A549 (cell line): ENCODE measurements at regions not wholly inside any gene's neighbourhood (a gene's known extent, or its start where the extent isn't known, plus 50 kb on each side); places are given as distances from the start of the nearest gene placed in this dataset.

Experiments
- ATAC-seq, 2 experiments: fragments of 200-7000 bp in 1 of 2; fragments of >200 bp in 1 of 2; cut with Nextera tagmentation in 1 of 2; cut with Tn5 transposase in 1 of 2; 3 replicates each; pipeline versions ENCODE4 v1.8.0 to v1.9.1; 2018 to 2020; ENCODE audit warnings: mild to moderate bottlenecking in 1 of 2, moderate library complexity in 1 of 2
- CTCF ChIA-PET: fragments of 300-600 bp; sonication (Branson Sonifier 250); formaldehyde crosslinking; extraction: SDS; loops from one replicate; lab custom pipeline; 2021; ENCODE audit warnings: antibody characterized with exemption, inconsistent platforms; lab: Yijun Ruan, JAX
- POLR2A ChIA-PET: fragments of 350-600 bp; formaldehyde crosslinking; extraction: SDS; loops from one replicate; lab custom pipeline; 2021; ENCODE audit warnings: antibody characterized with exemption, inconsistent platforms; lab: Yijun Ruan, JAX
- DNase-seq, 2 experiments: peaks; one replicate each; pipeline versions ENCODE4 v3.0.0 to v3.0.0-alpha.2; 2011 to 2016; ENCODE audit warnings: low read depth in 1 of 2, low spot score in 1 of 2
- FAIRE-seq: peaks from 2 replicates; lab custom pipeline; 2011; peaks lifted over from hg19 to GRCh38; lab: Jason Lieb, UNC
- H3K27ac ChIP-seq, 2 experiments: fragments of >200 bp; sonication (Bioruptor Twin); formaldehyde crosslinking; 3 replicates each; pipeline ENCODE4 v1.5.1; 2016 to 2017
- H3K4me1 ChIP-seq: fragments of >200 bp; sonication (Bioruptor Twin); formaldehyde crosslinking; 3 replicates; pipeline ENCODE4 v1.6.1; 2016
- H3K4me2 ChIP-seq: fragments of >200 bp; sonication (Bioruptor Twin); formaldehyde crosslinking; 3 replicates; pipeline ENCODE4 v1.6.1; 2016
- H3K4me3 ChIP-seq: fragments of >200 bp; sonication (Bioruptor Twin); formaldehyde crosslinking; 3 replicates; pipeline ENCODE4 v1.5.1; 2016
- H3K9me3 ChIP-seq: fragments of >200 bp; sonication (Bioruptor Twin); formaldehyde crosslinking; 3 replicates; pipeline ENCODE4 v1.6.1; 2016
- CBX8 ChIP-seq: fragments of 200-600 bp; sonication (generic); IDR thresholded peaks from 2 replicates; pipeline ENCODE4 v1.6.1; 2016
- CTCF ChIP-seq: fragments of >200 bp; sonication (Bioruptor Twin); formaldehyde crosslinking; IDR thresholded peaks from 3 replicates; pipeline ENCODE4 v1.5.1; 2016
- E2F6 ChIP-seq: IDR thresholded peaks from 2 replicates; pipeline ENCODE4 v1.6.1; 2012; ENCODE audit warnings: low read depth, borderline replicate concordance
- EHF ChIP-seq: fragments of 250-450 bp; sonication (Bioruptor Pico); IDR thresholded peaks from 2 replicates; pipeline ENCODE4 v1.5.0; 2020; ENCODE audit warnings: mild to moderate bottlenecking
- EHMT2 ChIP-seq: fragments of 200-600 bp; sonication (generic); IDR thresholded peaks from 2 replicates; pipeline ENCODE4 v1.6.1; 2016; ENCODE audit warnings: antibody characterized with exemption, low read depth, mild to moderate bottlenecking, moderate library complexity
- ELK1 ChIP-seq: fragments of 150-350 bp; IDR thresholded peaks from 2 replicates; pipeline ENCODE4 v1.6.1; 2014; ENCODE audit warnings: low read depth, mild to moderate bottlenecking, low read length
- EP300 ChIP-seq, 2 experiments: fragments of >200 bp; sonication (Bioruptor Twin); formaldehyde crosslinking; IDR thresholded peaks; 2 replicates in 1 of 2; 3 replicates in 1 of 2; pipeline ENCODE4 v1.6.1; 2016 to 2017
- FOSB ChIP-seq: fragments of 250-450 bp; sonication (Bioruptor Pico); IDR thresholded peaks from 2 replicates; pipeline ENCODE4 v1.5.0; 2020; ENCODE audit warnings: mild to moderate bottlenecking, moderate library complexity
- FOSL2 ChIP-seq, 2 experiments: fragments of 450-650 bp in 1 of 2; fragments of >200 bp in 1 of 2; sonication (Bioruptor Twin) in 1 of 2; formaldehyde crosslinking; IDR thresholded peaks; 2 replicates each; pipeline versions ENCODE4 v1.5.0 to v1.6.1; 2016 to 2020; ENCODE audit warnings: mild to moderate bottlenecking in 1 of 2, moderate library complexity in 1 of 2
- GATA3 ChIP-seq: IDR thresholded peaks from 2 replicates; pipeline ENCODE4 v1.6.1; 2012; ENCODE audit warnings: borderline replicate concordance
- HOXA7 ChIP-seq: fragments of 250-450 bp; sonication (Bioruptor Pico); IDR thresholded peaks from 2 replicates; pipeline ENCODE4 v1.5.0; 2020; ENCODE audit warnings: mild to moderate bottlenecking, moderate library complexity
- JUN ChIP-seq, 2 experiments: fragments of >200 bp; sonication (Bioruptor Twin); formaldehyde crosslinking; IDR thresholded peaks; 2 replicates in 1 of 2; 3 replicates in 1 of 2; pipeline ENCODE4 v1.6.1; 2016 to 2017
- MAFK ChIP-seq: fragments of 450-650 bp; IDR thresholded peaks from 2 replicates; pipeline ENCODE4 v1.6.1; 2014; ENCODE audit not compliant: partially characterized antibody
- MAZ ChIP-seq: fragments of 150-350 bp; IDR thresholded peaks from 2 replicates; pipeline ENCODE4 v1.6.1; 2014; ENCODE audit warnings: antibody characterized with exemption, low read depth, low read length, borderline replicate concordance
- MYC ChIP-seq: IDR thresholded peaks from 2 replicates; pipeline ENCODE4 v1.6.1; 2012; ENCODE audit warnings: mild to moderate bottlenecking, inconsistent platforms, low read length, improper control_type of control experiment, borderline replicate concordance
- NPAS2 ChIP-seq: fragments of 250-450 bp; sonication (Bioruptor Pico); IDR thresholded peaks from 2 replicates; pipeline ENCODE4 v1.8.0; 2022; ENCODE audit warnings: mild to moderate bottlenecking, moderate library complexity, borderline replicate concordance
- NR3C1 ChIP-seq: fragments of >200 bp; sonication (Bioruptor Twin); formaldehyde crosslinking; IDR thresholded peaks from 3 replicates; pipeline ENCODE4 v1.6.1; 2017
- PBX3 ChIP-seq: IDR thresholded peaks from 2 replicates; pipeline ENCODE4 v1.6.1; 2012
- PHF8 ChIP-seq: fragments of 200-600 bp; sonication (generic); IDR thresholded peaks from 2 replicates; pipeline ENCODE4 v1.6.1; 2016; ENCODE audit warnings: low read depth, mild to moderate bottlenecking, antibody characterized with exemption, moderate library complexity, borderline replicate concordance
- POLR2A ChIP-seq: IDR thresholded peaks from 2 replicates; pipeline ENCODE4 v1.6.1; 2012; ENCODE audit warnings: mild to moderate bottlenecking, low read length
- POLR2AphosphoS2 ChIP-seq: conservative IDR thresholded peaks from 2 replicates; pipeline ENCODE4 v1.6.1; 2012; ENCODE audit warnings: low read length, improper control_type of control experiment, inconsistent platforms
- RAD21 ChIP-seq, 2 experiments: fragments of >200 bp in 1 of 2; sonication (Bioruptor Twin) in 1 of 2; formaldehyde crosslinking in 1 of 2; IDR thresholded peaks in 1 of 2; conservative IDR thresholded peaks in 1 of 2; 2 replicates in 1 of 2; 3 replicates in 1 of 2; pipeline ENCODE4 v1.6.1; 2012 to 2018; ENCODE audit warnings: inconsistent platforms in 1 of 2
- RFX5 ChIP-seq: fragments of 450-650 bp; IDR thresholded peaks from 2 replicates; pipeline ENCODE4 v1.7.1; 2014; ENCODE audit warnings: antibody characterized with exemption, mild to moderate bottlenecking, moderate library complexity
- RNF2 ChIP-seq: fragments of 200-600 bp; sonication (generic); IDR thresholded peaks from 2 replicates; pipeline ENCODE4 v1.6.1; 2016; ENCODE audit warnings: low read depth, mild to moderate bottlenecking, antibody characterized with exemption, moderate library complexity, borderline replicate concordance
- SMC3 ChIP-seq: fragments of >200 bp; sonication (Bioruptor Twin); formaldehyde crosslinking; IDR thresholded peaks from 3 replicates; pipeline ENCODE4 v1.6.1; 2018; ENCODE audit warnings: inconsistent platforms
- SREBF2 ChIP-seq: fragments of 450-650 bp; IDR thresholded peaks from 2 replicates; pipeline ENCODE4 v1.6.1; 2014; ENCODE audit warnings: mild to moderate bottlenecking, moderate library complexity
- TFCP2L1 ChIP-seq: fragments of 250-450 bp; sonication (Bioruptor Pico); IDR thresholded peaks from 2 replicates; pipeline ENCODE4 v1.5.0; 2021; ENCODE audit warnings: mild to moderate bottlenecking
- TP53 ChIP-seq: fragments of 250-450 bp; sonication (Bioruptor Pico); IDR thresholded peaks from 2 replicates; pipeline ENCODE4 v1.5.0; 2021; ENCODE audit warnings: mild to moderate bottlenecking, moderate library complexity
- ZNF302 ChIP-seq: fragments of 250-450 bp; sonication (Bioruptor Pico); IDR thresholded peaks from 2 replicates; pipeline ENCODE4 v1.9.0; 2021; ENCODE audit warnings: inconsistent platforms, mild to moderate bottlenecking, moderate library complexity
- ZSCAN20 ChIP-seq: fragments of 250-450 bp; sonication (Bioruptor Pico); IDR thresholded peaks from 2 replicates; pipeline ENCODE4 v1.8.0; 2022; ENCODE audit warnings: mild to moderate bottlenecking, moderate library complexity
- WGBS: methylation state at CpG from one replicate; pipeline ENCODE4 v1.1.6; 2017; ENCODE audit errors: missing lambda C conversion rate; 5-methylcytosine and 5-hydroxymethylcytosine counted together
- TF ChIP-seq, protein P1 (sequence below): fragments of 250-450 bp; sonication (Bioruptor Pico); IDR thresholded peaks from 2 replicates; pipeline ENCODE4 v1.5.0; 2021; ENCODE audit warnings: mild to moderate bottlenecking, moderate library complexity, borderline replicate concordance

DNA sequence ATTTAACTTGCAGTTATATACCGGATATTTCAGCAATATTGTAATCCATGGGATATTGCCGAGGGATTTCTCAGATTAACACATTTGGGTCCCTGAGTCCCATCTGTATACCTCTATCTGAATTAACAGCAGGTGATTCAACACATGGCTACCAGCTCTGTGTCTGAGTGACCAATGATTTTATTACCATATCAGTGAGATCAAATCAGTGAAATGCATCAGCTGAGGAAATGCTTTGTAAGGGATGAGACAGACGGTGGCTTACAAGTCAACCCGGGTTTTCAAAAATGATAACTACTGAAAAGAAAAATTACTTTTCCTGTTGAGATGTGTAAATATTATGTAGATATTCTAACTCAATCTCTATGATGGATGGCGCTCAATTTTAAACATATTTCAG lies 504.1 kb upstream of the PKN2 start:
- no peak overlapping the region for H3K4me3 ChIP-seq
- POLR2A ChIA-PET = no interaction called here
- DNase-seq = no peak
- no peak overlapping the region for H3K27ac ChIP-seq
- CTCF ChIA-PET = interaction anchor here (0.9 to 2.1 kb wide), 7 partner anchors 9 to 124 kb away, joined by 3 to 7 read pairs (median 6); no protein-coding TSS in a partner anchor
- H3K4me1 ChIP-seq = peaks cover 17% of the 10 kb centered on the region
- FAIRE-seq = no peak
- TF ChIP-seq PBX3 (no peak), RFX5 (no peak), TP53 (CRISPR knock-in tag) (no peak), JUN (IDR thresholded peaks at IDR 0.05) (no peak), NPAS2 (CRISPR knock-in tag) (no peak), FOSB (CRISPR knock-in tag) (no peak), SREBF2 (no peak), FOSL2 (IDR thresholded peaks at IDR 0.05) (no peak), FOSL2 (CRISPR knock-in tag; IDR thresholded peaks at IDR 0.05) (no peak)
- H3K9me3 ChIP-seq = no peaks in the 10 kb centered on the region
- no peak overlapping the region for H3K4me2 ChIP-seq
- ATAC-seq = no peak
- 61% methylated on average over 5 of the region's 5 CpGs for WGBS

DNA sequence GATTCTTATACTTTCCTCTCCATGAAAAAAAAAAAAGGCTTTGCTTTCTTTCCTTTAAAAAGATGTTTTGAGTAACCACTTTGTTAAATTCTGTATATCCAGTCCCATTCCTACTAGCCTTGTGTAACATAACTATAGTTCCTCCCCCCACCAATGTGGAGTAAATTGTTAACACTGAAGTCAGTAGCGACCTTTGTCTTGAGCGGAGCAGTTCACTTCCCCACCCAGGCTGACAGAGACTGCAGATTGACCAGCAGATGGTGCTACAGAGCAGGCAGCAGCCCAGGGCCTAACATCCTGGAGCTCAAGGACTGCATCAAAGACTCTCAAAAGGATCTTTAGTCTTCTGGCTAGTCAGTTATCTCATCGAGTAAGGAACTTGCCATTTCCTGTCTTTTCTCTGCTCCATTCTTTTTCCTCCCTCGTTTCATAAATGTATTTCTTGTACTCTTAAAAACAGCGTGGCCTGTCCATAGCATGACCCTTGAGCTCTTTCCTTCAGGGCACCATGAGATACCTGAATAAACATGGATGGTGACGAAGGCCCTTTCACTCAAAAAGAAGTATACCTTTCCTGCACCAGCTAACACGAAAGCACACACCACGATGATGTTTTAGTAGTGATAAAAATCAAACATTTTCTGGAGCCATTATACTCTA lies 503.5 kb upstream of the PKN2 start:
- peaks cover 11% of the 10 kb centered on the region; the same call in 1 of the 3 replicates for H3K4me1 ChIP-seq
- ChIA-PET CTCF (interaction anchor here (0.6 to 2.1 kb wide), 15 partner anchors 8 to 332 kb away, joined by 3 to 7 read pairs (median 3); no protein-coding TSS in a partner anchor), POLR2A (interaction anchor here (0.6 kb wide), 1 partner anchor 852 kb away, joined by 4 read pairs; the partner anchor contains the start of gene LMO4)
- no peak overlapping the region for H3K27ac ChIP-seq
- H3K4me3 ChIP-seq = no peak overlapping the region
- peak; percentile 96 to 99 for ATAC-seq
- no peak for FAIRE-seq
- H3K9me3 ChIP-seq = no peaks in the 10 kb centered on the region
- H3K4me2 ChIP-seq = peak overlapping the region; percentile 27; the same call in 1 of the 3 replicates
- WGBS = 29% methylated on average over 8 of the region's 8 CpGs
- DNase-seq = peak; percentile 5 to 72
- TF ChIP-seq EHMT2 (no peak), E2F6 (no peak), SMC3 (peak; percentile 70), HOXA7 (CRISPR knock-in tag) (no peak), RNF2 (no peak), EHF (CRISPR knock-in tag) (no peak), MAFK (no peak), TFCP2L1 (no peak), NR3C1 (no peak), PHF8 (no peak), ZSCAN20 (no peak), CTCF (peak; percentile 77), MAZ (no peak), POLR2AphosphoS2 (no peak), POLR2A (no peak), ELK1 (no peak), RFX5 (no peak), EP300 (IDR thresholded peaks at IDR 0.05) (no peak), CBX8 (no peak), RAD21 (conservative IDR thresholded peaks at IDR 0.05 in 1 of 2, IDR thresholded peaks at IDR 0.05 in 1 of 2) (peak; percentile 73 to 74), MYC (no peak), ZNF302 (CRISPR knock-in tag) (no peak), GATA3 (no peak)
- TF ChIP-seq, protein P1, sequence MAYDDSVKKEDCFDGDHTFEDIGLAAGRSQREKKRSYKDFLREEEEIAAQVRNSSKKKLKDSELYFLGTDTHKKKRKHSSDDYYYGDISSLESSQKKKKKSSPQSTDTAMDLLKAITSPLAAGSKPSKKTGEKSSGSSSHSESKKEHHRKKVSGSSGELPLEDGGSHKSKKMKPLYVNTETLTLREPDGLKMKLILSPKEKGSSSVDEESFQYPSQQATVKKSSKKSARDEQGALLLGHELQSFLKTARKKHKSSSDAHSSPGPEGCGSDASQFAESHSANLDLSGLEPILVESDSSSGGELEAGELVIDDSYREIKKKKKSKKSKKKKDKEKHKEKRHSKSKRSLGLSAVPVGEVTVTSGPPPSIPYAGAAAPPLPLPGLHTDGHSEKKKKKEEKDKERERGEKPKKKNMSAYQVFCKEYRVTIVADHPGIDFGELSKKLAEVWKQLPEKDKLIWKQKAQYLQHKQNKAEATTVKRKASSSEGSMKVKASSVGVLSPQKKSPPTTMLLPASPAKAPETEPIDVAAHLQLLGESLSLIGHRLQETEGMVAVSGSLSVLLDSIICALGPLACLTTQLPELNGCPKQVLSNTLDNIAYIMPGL (CRISPR knock-in tag) = no peak
